AG09309 (cell line): ENCODE measurements at regions not wholly inside any gene's neighbourhood (a gene's known extent, or its start where the extent isn't known, plus 50 kb on each side); places are given as distances from the start of the nearest gene placed in this dataset.

ENCODE experiments used
- DNase-seq: peaks from one replicate; pipeline ENCODE4 v3.0.0-alpha.2; 2010; ENCODE audit warnings: low read depth
- H3K4me3 ChIP-seq: 2 replicates; pipeline ENCODE4 v1.5.1; 2011; ENCODE audit warnings: mild to moderate bottlenecking, low read depth, low read length, moderate library complexity; ENCODE audit not compliant: control insufficient read depth
- TF ChIP-seq, protein P1 (sequence below): IDR thresholded peaks from 2 replicates; pipeline ENCODE4 v1.5.1; 2011; ENCODE audit warnings: mild to moderate bottlenecking, low read depth, low read length, inconsistent platforms; ENCODE audit not compliant: insufficient read depth, control insufficient read depth; ENCODE audit errors: missing control alignments

- no peak for DNase-seq
These were observed 120.7 kb upstream of the MAF start for GRCh38 chr16:79721270-79721669.

DNA sequence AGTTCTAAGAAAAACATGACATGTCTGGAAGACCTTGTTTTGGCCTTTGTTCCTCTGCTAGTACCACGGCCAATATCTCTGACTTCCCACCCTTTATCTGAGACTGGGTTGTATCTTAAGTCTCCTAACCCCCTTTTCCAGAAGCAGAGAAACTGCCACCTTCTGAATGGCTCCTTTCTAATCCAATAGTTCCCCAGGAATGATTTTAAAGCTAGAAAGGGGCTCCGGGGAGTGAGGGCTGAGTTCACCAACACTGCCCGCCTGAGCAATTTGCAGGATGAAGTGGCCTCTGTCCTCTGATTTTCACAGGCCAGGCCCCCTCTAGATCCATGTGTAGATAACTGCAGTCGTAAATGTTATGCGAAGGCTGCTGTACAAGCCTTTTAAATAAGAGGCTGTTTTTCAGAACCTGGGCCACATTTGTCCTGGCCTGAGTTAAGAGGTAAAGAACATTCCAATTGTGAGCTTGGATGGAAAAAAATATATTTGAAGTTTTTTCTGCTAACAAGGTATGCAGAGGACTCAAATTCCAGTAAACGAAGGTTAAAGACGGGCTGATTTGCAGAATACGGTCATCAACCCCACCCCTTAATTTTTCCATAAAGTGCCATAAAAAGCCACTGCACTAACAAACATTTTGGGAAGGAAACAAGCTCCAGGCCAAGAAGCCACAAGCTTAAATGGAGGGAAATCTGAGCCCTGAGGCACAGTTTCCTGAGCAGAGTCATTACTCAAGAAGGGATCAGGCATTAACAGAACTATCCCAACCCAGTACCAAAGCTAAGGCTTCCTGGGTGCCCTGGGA is 117.0 kb upstream of the MAF start:
- TF ChIP-seq, protein P1, sequence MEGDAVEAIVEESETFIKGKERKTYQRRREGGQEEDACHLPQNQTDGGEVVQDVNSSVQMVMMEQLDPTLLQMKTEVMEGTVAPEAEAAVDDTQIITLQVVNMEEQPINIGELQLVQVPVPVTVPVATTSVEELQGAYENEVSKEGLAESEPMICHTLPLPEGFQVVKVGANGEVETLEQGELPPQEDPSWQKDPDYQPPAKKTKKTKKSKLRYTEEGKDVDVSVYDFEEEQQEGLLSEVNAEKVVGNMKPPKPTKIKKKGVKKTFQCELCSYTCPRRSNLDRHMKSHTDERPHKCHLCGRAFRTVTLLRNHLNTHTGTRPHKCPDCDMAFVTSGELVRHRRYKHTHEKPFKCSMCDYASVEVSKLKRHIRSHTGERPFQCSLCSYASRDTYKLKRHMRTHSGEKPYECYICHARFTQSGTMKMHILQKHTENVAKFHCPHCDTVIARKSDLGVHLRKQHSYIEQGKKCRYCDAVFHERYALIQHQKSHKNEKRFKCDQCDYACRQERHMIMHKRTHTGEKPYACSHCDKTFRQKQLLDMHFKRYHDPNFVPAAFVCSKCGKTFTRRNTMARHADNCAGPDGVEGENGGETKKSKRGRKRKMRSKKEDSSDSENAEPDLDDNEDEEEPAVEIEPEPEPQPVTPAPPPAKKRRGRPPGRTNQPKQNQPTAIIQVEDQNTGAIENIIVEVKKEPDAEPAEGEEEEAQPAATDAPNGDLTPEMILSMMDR: no peak

More at GRCh38 chr16:79721270-79721669, 120.7 kb upstream of the MAF start:
- H3K4me3 ChIP-seq: no peak overlapping the region
- TF ChIP-seq, protein P1: no peak

GRCh38 chr16:79716645-79717332 is 116.3 kb upstream of the MAF start:
- no peak for DNase-seq
- TF ChIP-seq, protein P1: no peak
- H3K4me3 ChIP-seq: no peak overlapping the region

More for the DNA sequence above, 117.0 kb upstream of the MAF start:
- H3K4me3 ChIP-seq: no peak overlapping the region
- no peak for DNase-seq

GRCh38 chr16:79715061-79715460 is 114.5 kb upstream of the MAF start:
- TF ChIP-seq, protein P1: no peak
- DNase-seq: no peak
- no peak overlapping the region for H3K4me3 ChIP-seq

GRCh38 chr16:79714440-79714839 is 113.9 kb upstream of the MAF start:
- TF ChIP-seq, protein P1: no peak
- no peak for DNase-seq
- no peak overlapping the region for H3K4me3 ChIP-seq

GRCh38 chr16:79713609-79714309 is 113.2 kb upstream of the MAF start:
- no peak for DNase-seq
- no peak overlapping the region for H3K4me3 ChIP-seq
- TF ChIP-seq, protein P1: no peak
